ENCODE measurements at regions not wholly inside any gene's neighbourhood (a gene's known extent, or its start where the extent isn't known, plus 50 kb on each side); places are given as distances from the start of the nearest gene placed in this dataset.

- Mint-ChIP-seq H3K4me1 (ENCODE audit: low read depth, unreplicated experiment) (no peaks in the 10 kb centered on the region), H3K27ac (ENCODE audit: unreplicated experiment) (no peak overlapping the region), H3K9me3 (ENCODE audit: low read depth, unreplicated experiment) (no peaks in the 10 kb centered on the region), H3K27me3 (ENCODE audit: unreplicated experiment) (no peaks in the 10 kb centered on the region), H3K36me3 (ENCODE audit: insufficient read depth, unreplicated experiment) (no peaks in the 10 kb centered on the region), H3K4me3 (ENCODE audit: low read depth, unreplicated experiment) (no peak overlapping the region)
- intact Hi-C loops (cut with micrococcal nuclease; ENCODE audit: unreplicated experiment): no loop called here
- TF ChIP-seq CTCF (IDR thresholded peaks at IDR 0.05; ENCODE audit: unreplicated experiment): no peak
- no peak for DNase-seq
- CTCF ChIA-PET: interaction anchor here (0.6 to 0.7 kb wide), 2 partner anchors 11 to 1542 kb away, joined by 4 to 9 read pairs; no protein-coding TSS in a partner anchor
- no TSS peak for BruUV-seq (replicated peaks)
These were observed 78.3 kb upstream of the MORC3 start for GRCh38 chr21:36241717-36242116.

DNA sequence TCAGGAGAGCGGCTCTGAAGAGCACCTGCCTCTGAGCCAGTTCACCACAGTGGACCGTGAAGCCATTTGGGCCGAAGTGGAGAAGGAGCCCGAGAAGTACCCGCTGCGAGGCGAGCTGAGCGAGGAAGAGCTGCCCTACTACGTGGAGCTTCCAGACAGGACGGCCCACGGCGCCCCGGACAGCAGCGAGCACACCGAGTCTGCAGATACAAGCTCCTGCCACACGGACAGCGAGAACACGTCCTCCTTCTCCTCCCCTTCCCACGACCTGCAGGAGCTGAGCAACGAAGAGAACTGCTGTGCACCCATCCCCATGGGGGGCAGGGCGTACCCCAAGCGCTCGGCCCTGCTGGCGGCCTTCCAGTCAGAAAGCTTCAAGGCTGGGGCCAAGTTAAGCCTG, 74.9 kb upstream of the MORC3 start:
- TF ChIP-seq CTCF (IDR thresholded peaks at IDR 0.05; ENCODE audit: unreplicated experiment): no peak
- DNase-seq: no peak
- CTCF ChIA-PET: no interaction called here
- H3K4me1 Mint-ChIP-seq (ENCODE audit: low read depth, unreplicated experiment): no peaks in the 10 kb centered on the region
- no peaks in the 10 kb centered on the region for H3K36me3 Mint-ChIP-seq (ENCODE audit: insufficient read depth, unreplicated experiment)
- H3K4me3 Mint-ChIP-seq (ENCODE audit: low read depth, unreplicated experiment): no peak overlapping the region
- intact Hi-C loops (cut with micrococcal nuclease; ENCODE audit: unreplicated experiment): no loop called here
- H3K9me3 Mint-ChIP-seq (ENCODE audit: low read depth, unreplicated experiment): no peaks in the 10 kb centered on the region
- H3K27me3 Mint-ChIP-seq (ENCODE audit: unreplicated experiment): no peaks in the 10 kb centered on the region
- no peak overlapping the region for H3K27ac Mint-ChIP-seq (ENCODE audit: unreplicated experiment)
- BruUV-seq (replicated peaks): no TSS peak

DNA sequence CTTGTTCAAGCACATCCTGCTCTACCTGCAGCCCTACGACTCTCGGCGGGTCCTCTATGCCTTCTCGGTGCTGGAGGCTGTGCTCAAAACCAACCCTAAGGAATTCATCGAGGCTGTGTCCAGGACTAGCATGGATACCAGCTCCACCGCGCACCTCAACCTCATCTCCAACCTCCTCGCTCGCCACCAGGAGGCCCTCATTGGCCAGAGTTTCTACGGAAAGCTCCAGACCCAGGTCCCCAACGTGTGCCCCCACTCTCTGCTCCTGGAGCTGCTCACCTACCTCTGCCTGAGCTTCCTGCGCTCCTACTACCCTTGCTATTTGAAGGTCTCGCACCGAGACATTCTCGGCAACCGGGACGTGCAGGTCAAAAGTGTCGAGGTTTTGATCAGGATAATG, 74.3 kb upstream of the MORC3 start:
- no peak for TF ChIP-seq CTCF (IDR thresholded peaks at IDR 0.05; ENCODE audit: unreplicated experiment)
- intact Hi-C loops (cut with micrococcal nuclease; ENCODE audit: unreplicated experiment): no loop called here
- H3K9me3 Mint-ChIP-seq (ENCODE audit: low read depth, unreplicated experiment): no peaks in the 10 kb centered on the region
- H3K36me3 Mint-ChIP-seq (ENCODE audit: insufficient read depth, unreplicated experiment): no peaks in the 10 kb centered on the region
- H3K4me3 Mint-ChIP-seq (ENCODE audit: low read depth, unreplicated experiment): no peak overlapping the region
- CTCF ChIA-PET: interaction anchor here (0.5 to 1.0 kb wide), 2 partner anchors 14 to 124 kb away, joined by 3 read pairs; no protein-coding TSS in a partner anchor
- H3K27me3 Mint-ChIP-seq (ENCODE audit: unreplicated experiment): no peaks in the 10 kb centered on the region
- H3K4me1 Mint-ChIP-seq (ENCODE audit: low read depth, unreplicated experiment): no peaks in the 10 kb centered on the region
- H3K27ac Mint-ChIP-seq (ENCODE audit: unreplicated experiment): no peak overlapping the region
- no TSS peak for BruUV-seq (replicated peaks)
- DNase-seq: no peak

DNA sequence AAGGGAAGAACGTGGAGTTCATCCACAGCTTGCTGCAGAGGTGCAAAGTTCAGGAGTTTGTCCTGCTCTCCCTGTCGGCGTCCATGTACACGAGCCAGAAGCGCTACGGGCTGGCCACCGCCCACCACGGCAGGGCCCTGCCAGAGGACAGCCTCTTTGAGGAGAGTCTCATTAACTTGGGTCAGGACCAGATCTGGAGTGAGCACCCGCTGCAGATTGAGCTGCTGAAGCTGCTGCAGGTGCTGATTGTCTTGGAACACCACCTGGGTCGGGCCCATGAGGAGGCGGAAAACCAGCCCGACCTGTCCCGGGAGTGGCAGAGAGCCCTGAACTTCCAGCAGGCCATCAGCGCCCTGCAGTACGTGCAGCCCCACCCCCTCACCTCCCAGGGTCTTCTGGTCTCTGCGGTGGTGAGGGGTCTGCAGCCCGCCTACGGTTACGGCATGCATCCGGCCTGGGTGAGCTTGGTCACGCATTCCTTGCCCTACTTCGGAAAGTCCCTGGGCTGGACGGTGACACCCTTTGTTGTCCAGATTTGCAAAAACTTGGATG, 73.8 kb upstream of the MORC3 start:
- CTCF ChIA-PET: interaction anchor here (0.5 to 1.0 kb wide), 2 partner anchors 13 to 124 kb away, joined by 3 read pairs; no protein-coding TSS in a partner anchor
- Mint-ChIP-seq H3K36me3 (ENCODE audit: insufficient read depth, unreplicated experiment) (no peaks in the 10 kb centered on the region), H3K27ac (ENCODE audit: unreplicated experiment) (no peak overlapping the region), H3K4me1 (ENCODE audit: low read depth, unreplicated experiment) (no peaks in the 10 kb centered on the region), H3K27me3 (ENCODE audit: unreplicated experiment) (no peaks in the 10 kb centered on the region), H3K4me3 (ENCODE audit: low read depth, unreplicated experiment) (no peak overlapping the region), H3K9me3 (ENCODE audit: low read depth, unreplicated experiment) (no peaks in the 10 kb centered on the region)
- DNase-seq: peak; percentile 36
- intact Hi-C loops (cut with micrococcal nuclease; ENCODE audit: unreplicated experiment): no loop called here
- no TSS peak for BruUV-seq (replicated peaks)
- TF ChIP-seq CTCF (IDR thresholded peaks at IDR 0.05; ENCODE audit: unreplicated experiment): no peak

Data from Calu3 (cell line).